ENCODE measurements at regions not wholly inside any gene's neighbourhood (a gene's known extent, or its start where the extent isn't known, plus 50 kb on each side); places are given as distances from the start of the nearest gene placed in this dataset.
"Not testable (repeated sequence)": the region's sequence is repeated elsewhere in the genome, so short reads cannot be mapped to it uniquely, and the experiment has no call there.

- DNase-seq (ENCODE audit: low read depth in 2 of 2), result no peak
Measured at GRCh38 chr22:49530671-49531367, 296.9 kb downstream of the BRD1 start.

- no peak for DNase-seq (ENCODE audit: low read depth in 2 of 2)
Measured at GRCh38 chr22:49528420-49528720, 299.3 kb downstream of the BRD1 start.

DNA sequence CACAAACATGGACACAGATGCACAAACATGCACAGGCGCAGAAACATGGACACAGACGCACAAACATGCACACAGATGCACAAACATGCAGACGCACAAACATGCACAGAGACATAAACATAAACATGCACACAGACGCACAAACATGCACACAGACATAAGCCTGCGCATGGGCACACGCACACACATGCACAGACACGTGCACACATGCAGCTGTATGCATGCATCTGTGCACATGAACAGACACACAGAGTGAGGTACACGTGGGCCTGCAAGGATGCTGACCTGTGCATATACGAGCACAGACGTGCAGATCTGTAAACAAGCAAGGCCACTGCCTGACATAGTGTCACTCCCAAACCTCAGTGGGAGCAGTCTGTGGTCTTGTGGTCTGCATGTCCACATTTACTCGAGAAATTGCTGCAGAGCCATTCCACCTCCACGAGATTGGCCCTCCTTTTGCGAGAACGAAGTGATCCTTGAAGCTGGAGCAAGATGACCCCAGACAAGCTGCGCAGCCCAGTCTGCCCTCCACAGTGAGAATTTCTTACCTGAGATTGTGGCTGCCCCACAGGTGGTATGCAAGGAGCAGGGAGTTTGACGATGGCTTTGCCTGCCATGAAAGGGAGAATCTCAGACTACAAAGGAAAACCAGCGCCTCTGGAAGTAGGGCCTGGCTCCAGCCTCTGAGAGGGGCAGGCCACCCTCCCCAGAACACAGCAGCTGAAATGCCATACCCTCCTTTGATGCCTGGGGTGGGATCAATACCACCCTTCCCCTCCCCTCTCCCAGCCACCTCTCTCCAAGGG, 299.9 kb downstream of the BRD1 start:
- DNase-seq (ENCODE audit: low read depth in 2 of 2), result no peak

- no peak for DNase-seq (ENCODE audit: low read depth in 2 of 2)
Measured at GRCh38 chr22:49525801-49526535, 301.7 kb downstream of the BRD1 start.

- DNase-seq (ENCODE audit: low read depth in 2 of 2), result no peak
Measured at GRCh38 chr22:49525360-49525759, 302.3 kb downstream of the BRD1 start.

DNA sequence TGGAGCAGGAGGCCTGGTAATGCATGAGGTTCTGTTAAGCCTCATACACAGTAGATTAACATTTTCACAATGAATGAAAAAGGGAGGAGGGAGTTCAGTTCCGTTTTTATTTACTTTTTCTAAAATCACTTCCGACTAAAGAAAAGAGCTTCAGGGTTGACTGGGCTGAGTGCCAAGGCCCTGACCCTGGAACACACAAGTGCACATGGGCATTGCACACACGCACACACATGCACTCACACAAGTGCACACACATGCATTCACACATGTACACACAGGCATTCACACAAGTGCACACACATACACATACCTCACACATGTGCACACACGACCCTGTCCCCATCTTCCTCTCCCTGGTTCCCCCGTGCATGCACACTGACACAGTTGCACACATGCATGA, 303.3 kb downstream of the BRD1 start:
- no peak for DNase-seq (ENCODE audit: low read depth in 2 of 2)

DNA sequence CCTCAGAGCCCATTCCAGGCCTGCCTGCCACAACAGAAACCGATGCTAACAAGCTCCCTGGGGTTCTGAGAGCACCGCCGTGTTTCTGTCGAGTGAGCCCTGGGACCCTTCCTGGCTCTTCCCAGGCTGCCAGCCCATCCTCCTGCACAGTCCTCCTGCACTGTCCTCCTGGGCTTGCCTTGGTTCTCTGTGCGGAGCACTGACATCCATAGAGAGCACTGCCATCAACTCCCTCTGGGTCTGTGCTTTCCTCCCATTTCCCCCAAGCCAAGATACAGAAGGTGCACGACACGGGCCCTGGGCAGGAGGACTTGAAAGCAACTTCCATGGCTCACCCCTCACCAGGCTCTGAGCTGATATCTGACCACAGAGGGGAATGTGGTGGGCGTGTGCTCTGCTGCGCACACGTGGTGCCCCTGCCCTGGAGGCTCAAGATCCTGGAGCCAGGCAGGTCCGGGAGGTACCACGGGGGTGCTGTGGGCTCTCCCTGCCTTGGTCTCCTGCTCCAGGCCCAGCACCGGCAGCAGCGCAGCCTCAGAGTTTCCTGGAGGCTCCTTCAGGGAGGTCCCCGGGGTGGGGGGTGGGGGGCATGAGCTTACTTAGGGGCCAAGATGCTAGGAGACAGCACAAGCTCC, 304.2 kb downstream of the BRD1 start:
- DNase-seq (ENCODE audit: low read depth in 2 of 2), result no peak

DNA sequence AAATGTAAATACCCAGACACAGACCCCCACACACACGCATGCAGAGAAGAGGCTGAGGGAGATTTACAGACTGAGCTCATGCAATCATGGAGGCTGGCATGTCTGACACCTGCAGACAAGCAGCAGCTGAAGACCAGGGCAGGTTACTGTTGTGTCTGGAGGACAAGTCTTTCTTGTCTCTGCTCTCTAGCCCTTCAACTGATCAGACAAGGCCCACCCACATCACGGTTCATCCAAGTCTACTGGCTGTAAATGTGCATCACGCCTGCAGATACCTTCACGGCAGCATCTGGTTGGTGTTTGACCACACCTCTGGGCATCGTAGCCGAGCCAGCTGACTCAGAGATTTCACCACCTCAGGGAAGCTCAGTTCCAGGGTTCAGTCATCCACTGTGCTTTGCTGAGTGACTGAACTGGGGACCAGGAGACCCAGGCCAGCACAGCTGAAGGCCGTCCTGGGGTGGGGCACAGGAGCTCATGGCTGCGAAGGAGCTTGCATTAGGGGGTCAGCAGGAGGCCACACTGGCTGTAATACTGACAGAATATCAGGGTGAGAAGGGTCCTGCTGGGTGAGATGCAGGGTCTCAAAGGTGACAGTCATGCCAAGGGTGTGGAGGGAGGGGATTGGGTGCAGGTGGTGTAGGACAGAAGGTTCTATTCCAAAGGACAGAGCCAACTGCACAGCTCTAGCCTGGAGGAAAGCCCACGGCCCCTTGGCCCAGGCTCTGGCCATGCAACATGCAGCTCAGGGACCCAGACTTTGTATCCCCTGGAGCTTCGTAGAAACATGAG, 304.9 kb downstream of the BRD1 start:
- DNase-seq (ENCODE audit: low read depth in 2 of 2), result no peak

DNA sequence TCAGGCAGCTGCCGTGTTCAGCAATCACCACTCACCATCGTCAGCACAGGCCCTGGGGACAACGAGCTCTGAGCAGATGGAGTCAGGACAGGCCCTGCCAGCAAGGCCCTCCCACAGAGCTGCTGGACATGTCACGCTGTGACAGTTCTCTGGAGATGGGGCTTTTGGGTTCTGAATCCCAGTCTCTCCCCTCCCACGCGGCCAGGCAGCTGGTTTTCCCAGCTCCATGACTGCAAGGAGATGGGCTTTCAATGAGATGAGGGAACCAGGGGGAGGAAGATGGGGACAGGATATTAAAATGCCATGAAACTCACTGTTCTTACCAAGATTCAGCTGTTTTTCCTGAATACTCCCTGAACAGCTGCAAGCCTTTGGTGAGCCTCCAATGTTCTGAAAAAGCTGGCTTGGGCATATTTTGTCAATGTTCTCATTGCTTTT, 305.9 kb downstream of the BRD1 start:
- no peak for DNase-seq (ENCODE audit: low read depth in 2 of 2)

DNA sequence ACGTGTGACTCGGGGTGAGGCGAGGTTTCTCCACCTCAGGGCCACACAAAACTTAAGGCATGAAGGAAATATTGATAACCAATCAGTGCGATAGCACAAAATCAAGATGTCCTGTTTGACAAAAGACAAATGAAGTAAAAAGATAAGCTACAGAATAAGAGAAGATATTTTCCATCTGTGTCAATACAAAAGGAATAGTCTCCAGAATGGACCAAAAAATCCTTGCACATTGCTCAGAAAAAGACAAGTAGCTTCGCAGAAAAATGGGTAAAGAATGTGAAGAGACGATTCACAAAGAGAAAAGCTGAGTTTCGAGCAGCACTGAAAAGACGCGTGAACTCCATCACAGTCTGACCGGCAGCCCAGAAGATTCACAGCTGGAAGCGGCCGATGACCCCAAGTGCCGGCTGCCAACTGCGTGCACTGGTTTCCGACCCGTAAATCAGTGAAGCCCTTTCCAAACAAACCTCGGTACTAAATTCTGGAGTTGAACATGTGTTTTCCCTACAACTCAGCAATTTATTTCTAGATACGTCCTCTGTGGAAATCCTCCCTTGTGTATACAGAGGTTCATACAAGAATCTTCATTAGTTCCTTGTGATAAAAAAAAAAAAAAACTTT, 308.4 kb downstream of the BRD1 start:
- DNase-seq (ENCODE audit: low read depth in 2 of 2), result no peak

GRCh38 chr22:49518436-49518970, 309.2 kb downstream of the BRD1 start:
- no peak for DNase-seq (ENCODE audit: low read depth in 2 of 2)

GRCh38 chr22:49517667-49518185, 309.9 kb downstream of the BRD1 start:
- no peak for DNase-seq (ENCODE audit: low read depth in 2 of 2)

GRCh38 chr22:49517211-49517610, 310.5 kb downstream of the BRD1 start:
- no peak for DNase-seq (ENCODE audit: low read depth in 2 of 2)

GRCh38 chr22:49515475-49515874, 312.2 kb downstream of the BRD1 start:
- DNase-seq (ENCODE audit: low read depth in 2 of 2), result no peak

DNA sequence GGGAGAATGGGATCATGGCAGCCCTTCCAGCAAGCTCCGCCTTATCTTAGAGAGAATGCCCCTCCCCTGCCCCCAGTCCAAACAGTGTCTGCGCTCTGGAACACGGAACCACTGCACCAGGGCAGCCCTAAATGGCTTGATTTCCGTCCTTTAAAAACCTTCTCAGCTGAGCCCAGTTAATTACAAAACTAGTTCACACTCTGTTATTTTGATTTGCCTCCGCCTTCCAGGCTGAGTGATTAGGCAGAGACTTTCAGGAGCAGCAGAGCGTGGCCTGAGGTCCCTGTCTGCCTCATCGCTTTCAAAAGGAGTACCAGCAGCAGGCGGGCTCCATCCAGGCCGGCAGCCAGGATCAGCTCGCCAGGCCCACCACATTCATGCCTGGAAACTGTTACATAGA, 313.0 kb downstream of the BRD1 start:
- no peak for DNase-seq (ENCODE audit: low read depth in 2 of 2)

- no peak for DNase-seq (ENCODE audit: low read depth in 2 of 2)
Measured at GRCh38 chr22:49514211-49514610, 313.5 kb downstream of the BRD1 start.

GRCh38 chr22:49513358-49513851, 314.3 kb downstream of the BRD1 start:
- DNase-seq (ENCODE audit: low read depth in 2 of 2), result no peak

GRCh38 chr22:49512487-49513165, 315.0 kb downstream of the BRD1 start:
- DNase-seq (ENCODE audit: low read depth in 2 of 2), result no peak

DNA sequence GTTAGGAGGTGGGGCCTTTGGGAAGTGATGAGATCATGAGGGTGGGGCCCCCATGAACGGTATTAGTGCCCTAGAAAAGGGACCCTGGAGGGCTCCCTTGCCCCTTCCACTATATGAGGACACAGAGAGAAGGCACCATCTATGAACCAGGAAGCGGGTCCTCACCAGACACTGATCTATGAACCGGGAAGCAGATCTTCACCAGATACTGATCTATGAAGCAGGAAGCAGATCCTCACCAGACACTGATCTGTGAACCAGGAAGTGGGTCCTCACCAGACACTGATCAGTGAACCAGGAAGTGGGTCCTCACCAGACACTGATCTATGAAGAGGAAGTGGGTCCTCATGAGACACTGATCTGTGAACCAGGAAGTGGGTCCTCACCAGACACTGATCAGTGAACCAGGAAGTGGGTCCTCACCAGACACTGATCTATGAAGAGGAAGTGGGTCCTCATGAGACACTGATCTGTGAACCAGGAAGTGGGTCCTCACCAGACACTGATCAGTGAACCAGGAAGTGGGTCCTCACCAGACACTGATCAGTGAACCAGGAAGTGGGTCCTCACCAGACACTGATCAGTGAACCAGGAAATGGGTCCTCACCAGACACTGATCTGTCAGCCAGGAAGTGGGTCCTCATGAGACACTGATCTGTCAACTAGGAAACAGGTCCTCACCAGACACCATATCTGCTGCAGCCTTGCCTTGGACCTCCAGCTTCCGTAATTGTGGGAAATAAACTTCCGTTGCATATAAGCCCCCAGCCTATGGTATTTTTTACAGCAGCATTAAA, 316.1 kb downstream of the BRD1 start:
- DNase-seq (ENCODE audit: low read depth in 2 of 2), result not testable (repeated sequence)
